ENCODE measurements at regions not wholly inside any gene's neighbourhood (a gene's known extent, or its start where the extent isn't known, plus 50 kb on each side); places are given as distances from the start of the nearest gene placed in this dataset.

DNA sequence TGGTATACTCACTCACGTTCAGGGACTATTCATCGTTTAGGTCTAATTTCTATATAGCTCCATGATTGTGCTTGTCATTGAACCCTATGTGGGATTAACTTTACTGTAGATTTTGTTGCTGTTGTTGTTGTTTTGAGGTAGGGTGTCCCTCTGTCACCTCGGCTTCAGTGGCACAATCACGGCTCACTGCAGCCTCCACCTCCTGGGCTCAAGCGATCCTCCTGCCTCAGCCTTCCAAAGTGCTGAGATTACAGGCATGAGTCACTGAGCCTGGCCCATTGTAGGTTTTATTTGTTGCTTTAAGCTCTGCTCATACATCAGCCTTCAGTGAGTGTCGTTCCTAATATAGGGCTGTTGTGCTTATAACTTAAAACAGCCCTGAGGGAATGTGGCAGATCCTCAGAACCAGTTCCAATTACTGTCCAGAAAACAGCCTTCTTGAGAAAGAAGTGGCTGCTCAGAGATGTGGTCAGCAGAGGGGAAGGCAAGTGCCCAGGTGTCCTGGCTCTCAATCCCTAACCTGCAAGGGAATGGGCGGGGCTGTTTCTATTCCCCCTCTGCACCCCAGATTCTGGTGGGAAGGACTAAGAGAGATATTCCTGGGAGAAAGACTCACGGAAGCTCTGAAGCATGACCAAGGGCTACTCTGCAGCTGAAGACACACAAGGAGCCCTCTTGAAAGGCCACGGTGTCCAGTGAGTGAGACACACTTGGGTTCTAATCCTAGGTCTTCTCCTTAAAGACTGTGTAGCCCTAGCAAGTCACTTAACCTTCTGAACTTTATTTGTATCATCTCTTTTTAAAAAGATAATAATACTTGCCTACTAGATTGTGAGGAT is 79.6 kb upstream of the LCLAT1 start:
- intact Hi-C loops (cut with micrococcal nuclease): no loop called here
- DNase-seq (ENCODE audit: low read depth, low spot score) (no peak), ATAC-seq (no peak)
- Histone ChIP-seq H4K20me1 (ENCODE audit: insufficient read depth) (no peaks in the 10 kb centered on the region), H3K79me2 (ENCODE audit: insufficient read depth, low read length) (no peaks in the 10 kb centered on the region), H3K9ac (ENCODE audit: low read length) (no peak overlapping the region), H3K9me2 (ENCODE audit: insufficient read depth) (no peaks in the 10 kb centered on the region), H3K9me3 (ENCODE audit: control insufficient read depth in 1 of 2, insufficient read depth in 1 of 2, low read depth in 1 of 2, low read length in 2 of 2) (no peaks in the 10 kb centered on the region), H3K4me2 (ENCODE audit: low read length) (no peak overlapping the region), H3K4me1 (ENCODE audit: control insufficient read depth in 1 of 2, insufficient read depth in 2 of 2, low read length in 2 of 2) (peaks cover 0 to 6% of the 10 kb centered on the region in 2 experiments; a peak in 1 of 4 replicates), H3K4me3 (replicated peaks in 1 of 2; ENCODE audit: low read depth in 1 of 2, low read length in 2 of 2) (no peak overlapping the region), H3K27ac (ENCODE audit: low read depth, low read length) (no peak overlapping the region), H2AFZ (ENCODE audit: low read depth, low read length, poor library complexity, severe bottlenecking) (no peak overlapping the region), H3K36me3 (ENCODE audit: control insufficient read depth in 1 of 2, insufficient read depth in 2 of 2, low read length in 2 of 2) (no peaks in the 10 kb centered on the region), H3K27me3 (ENCODE audit: insufficient read depth, low read length) (no peaks in the 10 kb centered on the region)
- RAD21 ChIA-PET (ENCODE audit: low non-redundant PET in 1 of 2, low total read pairs in 2 of 2, uncharacterized antibody in 2 of 2, unreplicated experiment in 2 of 2): no interaction called here
- CTCF ChIA-PET: no interaction called here
- TF ChIP-seq EZH2phosphoT487 (IDR thresholded peaks at IDR 0.05; ENCODE audit: borderline replicate concordance) (no peak), SRF (IDR thresholded peaks at IDR 0.05; ENCODE audit: low read depth) (no peak), ELF1 (IDR thresholded peaks at IDR 0.05; ENCODE audit: borderline replicate concordance, low read depth) (no peak), POLR2AphosphoS5 (IDR thresholded peaks at IDR 0.05; ENCODE audit: low read depth, low read length) (no peak), EGR1 (IDR thresholded peaks at IDR 0.05; ENCODE audit: low read depth) (no peak), TCF7L2 (IDR thresholded peaks at IDR 0.05; ENCODE audit: borderline replicate concordance, extremely low read depth, insufficient read depth, insufficient read length) (no peak), SP1 (IDR thresholded peaks at IDR 0.05; ENCODE audit: low read depth) (no peak), FOSL1 (IDR thresholded peaks at IDR 0.05; ENCODE audit: low read depth) (no peak), EZH2 (IDR thresholded peaks at IDR 0.05) (no peak), YY1 (IDR thresholded peaks at IDR 0.05; ENCODE audit: extremely low read depth, insufficient replicate concordance, low read depth, low read length) (no peak), POLR2A (IDR thresholded peaks at IDR 0.05; ENCODE audit: borderline replicate concordance, extremely low read depth, insufficient read depth, insufficient read length) (no peak), SIN3A (IDR thresholded peaks at IDR 0.05; ENCODE audit: low read depth) (no peak), CBX3 (IDR thresholded peaks at IDR 0.05; ENCODE audit: low read depth) (no peak), ZFX (IDR thresholded peaks at IDR 0.05) (no peak), CEBPB (IDR thresholded peaks at IDR 0.05; ENCODE audit: low read depth) (no peak)
- TF ChIP-seq, protein P1, sequence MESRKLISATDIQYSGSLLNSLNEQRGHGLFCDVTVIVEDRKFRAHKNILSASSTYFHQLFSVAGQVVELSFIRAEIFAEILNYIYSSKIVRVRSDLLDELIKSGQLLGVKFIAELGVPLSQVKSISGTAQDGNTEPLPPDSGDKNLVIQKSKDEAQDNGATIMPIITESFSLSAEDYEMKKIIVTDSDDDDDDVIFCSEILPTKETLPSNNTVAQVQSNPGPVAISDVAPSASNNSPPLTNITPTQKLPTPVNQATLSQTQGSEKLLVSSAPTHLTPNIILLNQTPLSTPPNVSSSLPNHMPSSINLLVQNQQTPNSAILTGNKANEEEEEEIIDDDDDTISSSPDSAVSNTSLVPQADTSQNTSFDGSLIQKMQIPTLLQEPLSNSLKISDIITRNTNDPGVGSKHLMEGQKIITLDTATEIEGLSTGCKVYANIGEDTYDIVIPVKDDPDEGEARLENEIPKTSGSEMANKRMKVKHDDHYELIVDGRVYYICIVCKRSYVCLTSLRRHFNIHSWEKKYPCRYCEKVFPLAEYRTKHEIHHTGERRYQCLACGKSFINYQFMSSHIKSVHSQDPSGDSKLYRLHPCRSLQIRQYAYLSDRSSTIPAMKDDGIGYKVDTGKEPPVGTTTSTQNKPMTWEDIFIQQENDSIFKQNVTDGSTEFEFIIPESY (IDR thresholded peaks at IDR 0.05; ENCODE audit: extremely low read depth, insufficient replicate concordance, low read length): no peak
- TF ChIP-seq, protein P2, sequence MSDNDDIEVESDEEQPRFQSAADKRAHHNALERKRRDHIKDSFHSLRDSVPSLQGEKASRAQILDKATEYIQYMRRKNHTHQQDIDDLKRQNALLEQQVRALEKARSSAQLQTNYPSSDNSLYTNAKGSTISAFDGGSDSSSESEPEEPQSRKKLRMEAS (IDR thresholded peaks at IDR 0.05): no peak
- TF ChIP-seq, protein P3, sequence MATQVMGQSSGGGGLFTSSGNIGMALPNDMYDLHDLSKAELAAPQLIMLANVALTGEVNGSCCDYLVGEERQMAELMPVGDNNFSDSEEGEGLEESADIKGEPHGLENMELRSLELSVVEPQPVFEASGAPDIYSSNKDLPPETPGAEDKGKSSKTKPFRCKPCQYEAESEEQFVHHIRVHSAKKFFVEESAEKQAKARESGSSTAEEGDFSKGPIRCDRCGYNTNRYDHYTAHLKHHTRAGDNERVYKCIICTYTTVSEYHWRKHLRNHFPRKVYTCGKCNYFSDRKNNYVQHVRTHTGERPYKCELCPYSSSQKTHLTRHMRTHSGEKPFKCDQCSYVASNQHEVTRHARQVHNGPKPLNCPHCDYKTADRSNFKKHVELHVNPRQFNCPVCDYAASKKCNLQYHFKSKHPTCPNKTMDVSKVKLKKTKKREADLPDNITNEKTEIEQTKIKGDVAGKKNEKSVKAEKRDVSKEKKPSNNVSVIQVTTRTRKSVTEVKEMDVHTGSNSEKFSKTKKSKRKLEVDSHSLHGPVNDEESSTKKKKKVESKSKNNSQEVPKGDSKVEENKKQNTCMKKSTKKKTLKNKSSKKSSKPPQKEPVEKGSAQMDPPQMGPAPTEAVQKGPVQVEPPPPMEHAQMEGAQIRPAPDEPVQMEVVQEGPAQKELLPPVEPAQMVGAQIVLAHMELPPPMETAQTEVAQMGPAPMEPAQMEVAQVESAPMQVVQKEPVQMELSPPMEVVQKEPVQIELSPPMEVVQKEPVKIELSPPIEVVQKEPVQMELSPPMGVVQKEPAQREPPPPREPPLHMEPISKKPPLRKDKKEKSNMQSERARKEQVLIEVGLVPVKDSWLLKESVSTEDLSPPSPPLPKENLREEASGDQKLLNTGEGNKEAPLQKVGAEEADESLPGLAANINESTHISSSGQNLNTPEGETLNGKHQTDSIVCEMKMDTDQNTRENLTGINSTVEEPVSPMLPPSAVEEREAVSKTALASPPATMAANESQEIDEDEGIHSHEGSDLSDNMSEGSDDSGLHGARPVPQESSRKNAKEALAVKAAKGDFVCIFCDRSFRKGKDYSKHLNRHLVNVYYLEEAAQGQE (IDR thresholded peaks at IDR 0.05; ENCODE audit: low read depth): no peak
- TF ChIP-seq, protein P4, sequence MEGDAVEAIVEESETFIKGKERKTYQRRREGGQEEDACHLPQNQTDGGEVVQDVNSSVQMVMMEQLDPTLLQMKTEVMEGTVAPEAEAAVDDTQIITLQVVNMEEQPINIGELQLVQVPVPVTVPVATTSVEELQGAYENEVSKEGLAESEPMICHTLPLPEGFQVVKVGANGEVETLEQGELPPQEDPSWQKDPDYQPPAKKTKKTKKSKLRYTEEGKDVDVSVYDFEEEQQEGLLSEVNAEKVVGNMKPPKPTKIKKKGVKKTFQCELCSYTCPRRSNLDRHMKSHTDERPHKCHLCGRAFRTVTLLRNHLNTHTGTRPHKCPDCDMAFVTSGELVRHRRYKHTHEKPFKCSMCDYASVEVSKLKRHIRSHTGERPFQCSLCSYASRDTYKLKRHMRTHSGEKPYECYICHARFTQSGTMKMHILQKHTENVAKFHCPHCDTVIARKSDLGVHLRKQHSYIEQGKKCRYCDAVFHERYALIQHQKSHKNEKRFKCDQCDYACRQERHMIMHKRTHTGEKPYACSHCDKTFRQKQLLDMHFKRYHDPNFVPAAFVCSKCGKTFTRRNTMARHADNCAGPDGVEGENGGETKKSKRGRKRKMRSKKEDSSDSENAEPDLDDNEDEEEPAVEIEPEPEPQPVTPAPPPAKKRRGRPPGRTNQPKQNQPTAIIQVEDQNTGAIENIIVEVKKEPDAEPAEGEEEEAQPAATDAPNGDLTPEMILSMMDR (IDR thresholded peaks at IDR 0.05 in 2 of 3, conservative IDR thresholded peaks at IDR 0.05 in 1 of 3; ENCODE audit: borderline replicate concordance in 1 of 3, insufficient read depth in 1 of 3, low read depth in 2 of 3, low read length in 2 of 3): no peak
- TF ChIP-seq, protein P5, sequence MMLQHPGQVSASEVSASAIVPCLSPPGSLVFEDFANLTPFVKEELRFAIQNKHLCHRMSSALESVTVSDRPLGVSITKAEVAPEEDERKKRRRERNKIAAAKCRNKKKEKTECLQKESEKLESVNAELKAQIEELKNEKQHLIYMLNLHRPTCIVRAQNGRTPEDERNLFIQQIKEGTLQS (IDR thresholded peaks at IDR 0.05): no peak
- no TSS peak for BruUV-seq (replicated peaks)
- POLR2A ChIA-PET: no interaction called here
